Activated CD8-positive, alpha-beta T cell treated with anti-CD3 and anti-CD28 coated beads for 36 hours (primary cell): ENCODE measurements at regions not wholly inside any gene's neighbourhood (a gene's known extent, or its start where the extent isn't known, plus 50 kb on each side); places are given as distances from the start of the nearest gene placed in this dataset.

Experiments used
- ATAC-seq: fragments of 200-7000 bp; cut with Tn5 transposase; one replicate; pipeline ENCODE4 v1.10.0; 2021; ENCODE audit warnings: mild to moderate bottlenecking, moderate library complexity
- CTCF ChIA-PET: fragments of 350-600 bp; sonication (Branson Sonifier 250); formaldehyde crosslinking; loops from one replicate; lab custom pipeline; 2021; ENCODE audit warnings: antibody characterized with exemption; lab: Charles Lee
- POLR2A ChIA-PET: fragments of 350-600 bp; sonication (Branson Sonifier 250); formaldehyde crosslinking; loops from one replicate; lab custom pipeline; 2021; ENCODE audit warnings: antibody characterized with exemption; lab: Charles Lee
- DNase-seq: peaks from one replicate; pipeline ENCODE4 v3.0.0-alpha.2; 2020
- H3K27ac Mint-ChIP-seq: one replicate; pipeline ENCODE4 v1.8.0; 2021; ENCODE audit warnings: mild to moderate bottlenecking, mixed read lengths
- H3K27me3 Mint-ChIP-seq: one replicate; pipeline ENCODE4 v1.8.0; 2021; ENCODE audit warnings: mixed read lengths
- H3K36me3 Mint-ChIP-seq: one replicate; pipeline ENCODE4 v1.8.0; 2021; ENCODE audit warnings: low read depth, mixed read lengths
- H3K4me1 Mint-ChIP-seq: one replicate; pipeline ENCODE4 v1.8.0; 2021; ENCODE audit warnings: low read depth, mixed read lengths
- H3K4me3 Mint-ChIP-seq: one replicate; pipeline ENCODE4 v1.8.0; 2021; ENCODE audit warnings: mild to moderate bottlenecking, moderate library complexity, mixed read lengths
- H3K9me3 Mint-ChIP-seq: one replicate; pipeline ENCODE4 v1.8.0; 2021; ENCODE audit warnings: mixed read lengths
- intact Hi-C: fragments of 100-400 bp; cut with micrococcal nuclease; formaldehyde crosslinking; loops from one replicate; pipeline ENCODE4 v1.10.0; 2022
- TF ChIP-seq, protein P1 (sequence below): fragments of 200-600 bp; IDR thresholded peaks from one replicate; pipeline ENCODE4 v1.8.0; 2022; ENCODE audit warnings: antibody characterized with exemption, mild to moderate bottlenecking

DNA sequence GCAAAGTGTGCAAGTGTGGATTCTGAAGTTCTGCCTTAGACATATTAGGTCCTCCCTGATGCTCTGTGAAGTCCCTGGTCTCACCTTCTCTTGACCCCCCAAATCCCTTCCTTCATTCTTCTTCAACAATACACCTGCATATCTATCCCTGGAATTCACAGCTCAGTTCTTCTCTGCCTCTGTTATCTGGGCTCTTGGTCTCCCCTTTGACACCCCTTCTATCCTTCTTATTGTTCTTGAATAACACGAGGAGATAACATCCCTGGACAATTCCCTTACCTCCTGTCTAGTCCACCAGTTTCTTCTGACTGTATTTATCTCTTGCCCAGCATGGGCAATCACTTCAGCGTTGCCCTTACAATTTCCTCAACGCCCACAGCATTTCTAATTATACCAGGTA is 104.8 kb upstream of the ATG10 start:
- ATAC-seq = no peak
- no peak for DNase-seq
- ChIA-PET CTCF (no interaction called here), POLR2A (interaction anchor here (0.6 kb wide), 1 partner anchor 10 kb away, joined by 4 read pairs; no protein-coding TSS in a partner anchor)
- TF ChIP-seq, protein P1, sequence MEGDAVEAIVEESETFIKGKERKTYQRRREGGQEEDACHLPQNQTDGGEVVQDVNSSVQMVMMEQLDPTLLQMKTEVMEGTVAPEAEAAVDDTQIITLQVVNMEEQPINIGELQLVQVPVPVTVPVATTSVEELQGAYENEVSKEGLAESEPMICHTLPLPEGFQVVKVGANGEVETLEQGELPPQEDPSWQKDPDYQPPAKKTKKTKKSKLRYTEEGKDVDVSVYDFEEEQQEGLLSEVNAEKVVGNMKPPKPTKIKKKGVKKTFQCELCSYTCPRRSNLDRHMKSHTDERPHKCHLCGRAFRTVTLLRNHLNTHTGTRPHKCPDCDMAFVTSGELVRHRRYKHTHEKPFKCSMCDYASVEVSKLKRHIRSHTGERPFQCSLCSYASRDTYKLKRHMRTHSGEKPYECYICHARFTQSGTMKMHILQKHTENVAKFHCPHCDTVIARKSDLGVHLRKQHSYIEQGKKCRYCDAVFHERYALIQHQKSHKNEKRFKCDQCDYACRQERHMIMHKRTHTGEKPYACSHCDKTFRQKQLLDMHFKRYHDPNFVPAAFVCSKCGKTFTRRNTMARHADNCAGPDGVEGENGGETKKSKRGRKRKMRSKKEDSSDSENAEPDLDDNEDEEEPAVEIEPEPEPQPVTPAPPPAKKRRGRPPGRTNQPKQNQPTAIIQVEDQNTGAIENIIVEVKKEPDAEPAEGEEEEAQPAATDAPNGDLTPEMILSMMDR = no peak
- Mint-ChIP-seq H3K27ac (no peak overlapping the region), H3K4me3 (no peak overlapping the region), H3K36me3 (no peaks in the 10 kb centered on the region), H3K9me3 (no peaks in the 10 kb centered on the region), H3K27me3 (no peaks in the 10 kb centered on the region), H3K4me1 (no peaks in the 10 kb centered on the region)
- intact Hi-C loops = no loop called here

DNA sequence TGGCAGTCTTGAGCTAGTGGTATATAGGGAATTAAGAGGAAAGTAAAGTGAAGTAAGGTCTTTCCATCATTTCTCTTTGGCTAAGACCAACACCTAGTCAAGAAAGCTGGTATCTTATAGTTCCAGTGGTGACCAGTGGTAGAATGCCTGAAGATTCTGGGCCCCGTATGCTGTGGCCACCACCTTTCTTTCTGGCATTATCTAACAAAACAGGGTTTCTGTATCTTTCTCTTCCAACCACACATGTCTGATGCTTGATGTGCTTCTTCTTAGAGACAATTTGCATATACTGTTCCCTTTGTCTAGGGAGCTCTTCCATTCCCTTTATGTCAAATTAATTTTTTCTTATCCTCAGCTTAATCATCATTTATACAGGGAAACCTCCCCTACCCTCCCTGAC is 109.9 kb upstream of the SSBP2 start:
- DNase-seq = no peak
- intact Hi-C loops = no loop called here
- no peak overlapping the region for H3K4me3 Mint-ChIP-seq
- H3K9me3 Mint-ChIP-seq = no peaks in the 10 kb centered on the region
- no peaks in the 10 kb centered on the region for H3K4me1 Mint-ChIP-seq
- no peak overlapping the region for H3K27ac Mint-ChIP-seq
- ChIA-PET CTCF (interaction anchor here (1.0 kb wide), 1 partner anchor 349 kb away, joined by 3 read pairs; no protein-coding TSS in a partner anchor), POLR2A (interaction anchor here (1.4 kb wide), 1 partner anchor 418 kb away, joined by 3 read pairs; no protein-coding TSS in a partner anchor)
- H3K36me3 Mint-ChIP-seq = no peaks in the 10 kb centered on the region
- H3K27me3 Mint-ChIP-seq = no peaks in the 10 kb centered on the region
- TF ChIP-seq, protein P1 = no peak
- no peak for ATAC-seq

DNA sequence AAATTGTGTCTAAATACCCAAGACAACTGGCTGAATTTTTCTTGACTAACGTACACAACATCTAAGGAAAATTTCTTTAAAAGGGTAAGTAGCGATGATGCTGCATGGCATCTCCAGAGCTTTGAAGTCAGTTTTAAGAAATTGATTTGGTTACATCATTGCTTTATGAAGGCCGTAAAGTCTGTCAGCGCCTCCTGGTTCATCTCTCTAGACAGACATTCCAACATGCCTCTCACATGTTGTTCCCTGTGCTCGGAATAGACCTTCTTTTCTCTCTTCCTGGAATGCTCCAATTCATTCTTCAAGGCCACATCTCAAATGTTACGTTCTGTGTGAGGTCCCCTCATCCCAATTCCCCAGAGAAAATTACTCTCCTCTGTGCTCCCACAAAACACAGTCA is 108.7 kb upstream of the SSBP2 start:
- ChIA-PET POLR2A (no interaction called here), CTCF (no interaction called here)
- intact Hi-C loops = no loop called here
- H3K36me3 Mint-ChIP-seq = no peaks in the 10 kb centered on the region
- no peak for DNase-seq
- TF ChIP-seq, protein P1 = no peak
- H3K9me3 Mint-ChIP-seq = no peaks in the 10 kb centered on the region
- H3K4me1 Mint-ChIP-seq = peaks cover 4% of the 10 kb centered on the region
- ATAC-seq = no peak
- H3K27ac Mint-ChIP-seq = no peak overlapping the region
- H3K27me3 Mint-ChIP-seq = no peaks in the 10 kb centered on the region
- H3K4me3 Mint-ChIP-seq = no peak overlapping the region

DNA sequence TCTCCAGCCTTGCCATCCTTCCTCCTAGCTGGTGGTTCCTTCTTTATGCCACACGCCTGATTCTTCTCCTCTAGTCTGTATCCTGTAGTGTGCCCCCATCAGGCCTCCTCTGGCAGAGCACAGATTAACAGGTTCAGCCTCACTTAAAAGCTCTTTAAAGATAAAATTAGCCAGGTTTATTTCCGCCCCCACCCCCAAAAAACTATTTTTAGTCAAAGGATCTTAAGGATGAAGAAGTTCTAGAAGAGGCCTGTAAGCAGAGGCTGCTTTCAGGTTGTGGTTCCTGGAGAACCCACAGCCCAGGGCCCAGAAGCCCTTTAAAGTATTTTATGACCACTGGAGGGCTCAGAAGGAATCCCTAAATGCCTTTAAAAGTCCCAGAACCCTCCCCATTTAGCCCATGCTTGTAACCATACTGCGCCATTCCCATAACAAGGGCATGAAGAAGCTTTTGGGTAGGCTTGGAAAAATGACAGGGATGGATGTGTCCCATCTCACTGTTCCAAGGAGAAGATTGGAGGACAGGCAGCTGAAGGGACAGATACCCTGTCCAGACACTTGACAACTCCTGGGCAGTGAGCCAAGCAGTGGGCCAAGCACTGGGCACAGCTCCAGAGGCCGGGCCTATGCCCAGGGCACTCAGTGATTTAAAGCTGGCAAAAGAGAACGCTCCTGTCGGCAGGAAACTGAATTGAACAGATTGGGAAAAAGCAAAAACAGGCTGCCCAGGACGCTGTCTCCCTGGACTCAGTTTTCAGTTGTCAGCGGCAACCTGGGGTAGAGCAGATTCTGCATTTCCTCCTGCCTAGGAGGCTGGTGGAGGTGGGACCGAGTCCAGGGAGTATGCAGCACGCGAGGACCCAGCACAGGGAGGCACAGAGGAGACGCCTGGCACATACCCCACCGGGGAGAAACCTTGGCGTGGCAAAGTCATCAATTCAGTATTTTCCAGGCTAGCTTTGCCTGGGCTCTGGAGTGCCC is 106.3 kb upstream of the SSBP2 start:
- H3K4me1 Mint-ChIP-seq = peaks cover 23% of the 10 kb centered on the region
- ChIA-PET POLR2A (no interaction called here), CTCF (interaction anchor here (0.9 to 1.9 kb wide), 9 partner anchors 8 to 369 kb away, joined by 3 to 8 read pairs (median 3); no protein-coding TSS in a partner anchor)
- H3K36me3 Mint-ChIP-seq = no peaks in the 10 kb centered on the region
- H3K9me3 Mint-ChIP-seq = no peaks in the 10 kb centered on the region
- H3K4me3 Mint-ChIP-seq = no peak overlapping the region
- TF ChIP-seq, protein P1 = no peak
- intact Hi-C loops = no loop called here
- H3K27ac Mint-ChIP-seq = no peak overlapping the region
- no peaks in the 10 kb centered on the region for H3K27me3 Mint-ChIP-seq
- ATAC-seq (no peak), DNase-seq (peak; percentile 30)

DNA sequence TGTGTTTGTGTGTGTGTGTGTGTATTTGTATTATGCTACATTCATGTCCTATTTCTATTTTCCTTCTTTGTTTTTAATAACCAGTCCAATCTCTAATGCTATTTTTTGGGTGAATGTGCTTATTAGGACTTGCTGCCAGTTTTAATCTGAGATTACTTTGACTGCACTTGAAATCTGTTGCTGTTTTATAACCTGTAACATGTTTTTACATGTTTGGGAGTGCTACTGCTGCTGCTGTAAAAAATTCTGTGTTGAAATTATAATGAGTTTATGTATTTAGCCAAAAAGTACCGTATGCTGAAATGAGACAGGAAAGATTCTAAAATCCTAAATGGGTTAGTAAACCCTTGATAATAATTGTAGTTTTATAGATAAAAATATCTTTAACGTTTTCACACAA is 104.7 kb upstream of the SSBP2 start:
- no peaks in the 10 kb centered on the region for H3K27me3 Mint-ChIP-seq
- DNase-seq (no peak), ATAC-seq (no peak)
- no peak overlapping the region for H3K27ac Mint-ChIP-seq
- H3K9me3 Mint-ChIP-seq = no peaks in the 10 kb centered on the region
- peaks cover 35% of the 10 kb centered on the region for H3K4me1 Mint-ChIP-seq
- ChIA-PET CTCF (no interaction called here), POLR2A (no interaction called here)
- H3K36me3 Mint-ChIP-seq = no peaks in the 10 kb centered on the region
- no peak overlapping the region for H3K4me3 Mint-ChIP-seq
- TF ChIP-seq, protein P1 = no peak
- intact Hi-C loops = no loop called here
